NCI-H146 treated with DMSO at 0.1 percent for 48 hours (cell line): ENCODE measurements at regions not wholly inside any gene's neighbourhood (a gene's known extent, or its start where the extent isn't known, plus 50 kb on each side); places are given as distances from the start of the nearest gene placed in this dataset.

Experiments used
- DNase-seq: peaks from one replicate; lab custom pipeline; 2025; ENCODE audit not compliant: unreplicated experiment; lab: John Stamatoyannopoulos, UW

DNA sequence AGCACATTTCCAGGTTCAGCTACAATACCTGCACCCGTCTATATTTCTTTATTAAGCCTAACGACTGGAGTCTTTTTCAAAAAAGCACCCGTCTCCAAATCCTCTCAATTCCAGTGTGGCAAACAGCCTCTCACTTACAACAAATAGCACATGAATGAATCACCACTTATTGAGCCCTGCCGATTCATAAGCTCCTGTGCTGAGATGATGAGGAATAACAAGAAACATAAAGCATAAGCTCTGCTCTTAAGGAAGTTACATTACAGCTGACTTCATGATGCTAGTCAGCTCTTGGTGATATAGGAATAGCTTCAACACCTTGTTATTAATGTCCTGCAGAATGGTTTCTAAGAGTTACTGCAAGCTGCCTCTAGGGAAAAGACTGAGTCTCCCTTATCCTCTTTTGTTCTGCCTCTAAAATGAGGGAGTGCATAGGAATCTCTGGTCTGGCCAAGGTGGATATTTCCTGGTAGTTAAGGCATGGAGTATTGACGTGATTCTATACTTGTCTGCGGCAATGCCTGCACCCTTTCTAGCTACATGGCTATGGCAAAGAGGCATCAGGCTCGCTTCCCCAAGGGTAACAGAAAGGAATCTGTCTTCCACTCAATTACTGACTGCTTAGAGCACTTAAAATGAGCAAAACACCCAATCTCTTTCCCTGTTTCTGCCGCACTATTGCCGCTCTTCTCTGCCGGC, 195.7 kb downstream of the KLF12 start:
- DNase-seq = no peak

- no peak for DNase-seq
Observed at GRCh38 chr13:73937441-73937840, 196.8 kb downstream of the KLF12 start.

- no peak for DNase-seq
Observed at GRCh38 chr13:73935991-73936390, 198.2 kb downstream of the KLF12 start.

DNA sequence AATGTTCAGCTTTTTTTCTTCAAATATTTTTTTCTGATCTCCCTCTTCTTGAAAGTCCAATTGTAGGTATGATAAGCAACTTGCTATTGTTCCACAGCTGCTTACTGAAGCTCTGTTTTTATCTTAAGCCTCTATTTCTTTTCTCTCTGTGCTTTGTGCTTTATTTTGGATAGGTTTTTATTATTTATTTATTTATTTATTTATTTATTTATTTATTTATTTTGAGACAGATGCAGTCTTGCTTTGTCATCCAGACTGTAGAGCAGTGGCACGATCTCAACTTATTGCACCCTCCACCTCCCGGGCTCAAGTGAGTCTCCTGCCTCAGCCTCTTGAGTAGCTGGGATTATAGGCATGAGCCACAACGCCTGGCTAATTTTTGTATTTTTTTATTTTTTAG, 199.4 kb downstream of the KLF12 start:
- DNase-seq = no peak

DNA sequence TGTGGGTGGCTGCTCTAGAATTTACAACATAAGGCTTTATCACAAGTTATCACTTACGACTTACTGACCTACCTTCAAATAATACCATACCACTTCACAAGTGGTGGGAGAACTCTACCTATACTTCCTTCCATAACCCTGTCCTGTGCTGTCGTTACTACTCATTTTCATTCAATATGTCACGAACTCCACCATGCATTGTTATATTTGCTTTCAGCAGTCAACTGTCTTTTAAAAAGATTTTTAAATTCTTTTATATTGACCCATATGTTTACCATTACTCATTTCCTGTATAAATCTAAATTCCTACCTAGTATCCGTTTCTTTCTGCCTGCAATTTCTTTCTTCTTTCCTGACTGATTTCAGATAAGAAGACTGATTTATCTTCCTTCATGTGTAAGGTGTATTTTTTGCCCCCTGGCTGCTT, 200.0 kb downstream of the KLF12 start:
- DNase-seq = no peak

DNA sequence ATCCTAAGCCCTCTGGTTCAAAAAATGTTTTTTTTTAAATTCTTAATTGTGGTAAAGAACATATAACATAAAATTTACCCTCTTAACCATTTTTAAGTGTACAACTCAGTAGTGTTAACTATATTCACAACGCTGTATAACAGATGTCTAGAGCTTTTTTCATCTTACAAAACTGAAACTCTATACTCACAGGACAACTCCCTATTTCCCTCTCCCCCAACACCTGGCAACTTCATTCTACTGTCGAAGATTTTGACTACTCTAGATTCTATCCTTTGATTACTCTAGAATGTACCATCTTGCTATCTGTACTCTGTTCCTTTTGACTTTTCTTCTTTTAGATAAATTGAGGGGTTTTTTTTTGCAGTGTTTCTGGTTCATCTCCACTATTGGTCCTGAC, 200.4 kb downstream of the KLF12 start:
- DNase-seq = no peak

GRCh38 chr13:73932091-73932490, 202.1 kb downstream of the KLF12 start:
- no peak for DNase-seq

DNA sequence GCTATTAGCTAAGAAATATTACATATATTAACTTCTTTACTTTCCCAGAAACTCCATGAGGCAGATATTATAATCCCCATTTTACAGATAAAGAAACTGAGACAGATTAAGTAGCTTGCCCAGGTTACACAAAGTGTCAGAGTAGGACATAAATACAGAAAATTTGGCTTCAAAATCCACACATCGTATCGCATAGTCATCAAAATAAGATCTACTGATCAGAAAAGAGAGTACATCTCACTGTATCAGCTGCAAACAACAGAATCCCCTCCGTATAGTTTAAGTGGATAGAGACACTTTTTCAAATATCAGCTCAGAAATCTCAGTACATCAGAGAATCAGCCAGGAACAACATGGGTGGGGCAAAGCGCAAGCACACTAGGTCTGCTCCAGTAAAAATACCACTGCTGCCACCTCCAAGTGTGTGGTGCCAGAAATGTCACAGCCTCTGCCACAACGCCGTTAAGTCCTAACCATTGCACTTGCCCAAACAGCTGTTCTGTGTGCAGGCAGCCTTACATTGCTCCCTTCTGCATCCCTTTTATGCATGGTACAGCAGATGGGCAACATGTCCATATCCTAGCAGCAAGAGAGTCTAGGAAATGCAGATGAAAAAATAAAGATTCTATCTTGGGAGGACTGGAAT, 204.8 kb downstream of the KLF12 start:
- DNase-seq = no peak

DNA sequence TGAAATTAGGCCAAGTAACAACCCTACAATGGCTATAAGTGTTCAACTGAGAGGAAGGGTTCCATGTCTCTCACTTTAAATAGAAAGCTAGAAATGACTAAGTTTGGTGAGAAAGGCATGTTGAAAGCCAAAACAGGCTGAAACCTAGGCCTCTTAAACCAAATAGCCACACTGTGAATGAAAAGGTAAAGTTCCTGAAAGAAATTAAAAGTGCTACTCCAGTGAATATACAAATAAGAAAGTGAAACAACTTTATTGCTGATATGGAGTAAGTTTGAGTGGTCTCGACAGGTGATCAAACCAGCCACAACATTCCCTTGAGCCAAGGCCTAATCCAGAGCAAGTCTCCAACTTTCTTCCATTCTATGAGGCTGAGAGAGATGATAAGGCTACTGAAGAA, 209.6 kb downstream of the KLF12 start:
- DNase-seq = no peak

GRCh38 chr13:73922493-73923393, 211.5 kb downstream of the KLF12 start:
- DNase-seq = no peak

DNA sequence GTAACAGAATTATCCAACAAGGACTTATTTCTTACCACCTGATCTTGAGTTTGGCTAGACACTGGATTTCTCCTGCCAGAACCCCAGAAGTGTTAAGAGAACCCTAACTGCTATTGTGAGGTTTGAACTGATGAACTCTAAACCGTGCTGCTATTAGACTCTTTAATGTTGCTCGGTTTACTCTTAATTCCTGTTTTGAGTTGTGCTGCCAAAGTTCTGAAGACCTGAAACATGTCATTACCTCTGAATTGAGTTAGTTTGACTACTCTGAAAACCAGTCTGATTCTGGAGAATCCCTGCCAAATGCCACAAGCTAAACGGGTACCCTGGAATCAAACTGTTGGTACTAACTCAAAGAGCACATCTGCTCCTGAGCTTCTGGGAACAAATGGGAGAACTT, 215.5 kb downstream of the KLF12 start:
- no peak for DNase-seq

- DNase-seq = no peak
Observed at GRCh38 chr13:73913751-73914518, 220.3 kb downstream of the KLF12 start.

DNA sequence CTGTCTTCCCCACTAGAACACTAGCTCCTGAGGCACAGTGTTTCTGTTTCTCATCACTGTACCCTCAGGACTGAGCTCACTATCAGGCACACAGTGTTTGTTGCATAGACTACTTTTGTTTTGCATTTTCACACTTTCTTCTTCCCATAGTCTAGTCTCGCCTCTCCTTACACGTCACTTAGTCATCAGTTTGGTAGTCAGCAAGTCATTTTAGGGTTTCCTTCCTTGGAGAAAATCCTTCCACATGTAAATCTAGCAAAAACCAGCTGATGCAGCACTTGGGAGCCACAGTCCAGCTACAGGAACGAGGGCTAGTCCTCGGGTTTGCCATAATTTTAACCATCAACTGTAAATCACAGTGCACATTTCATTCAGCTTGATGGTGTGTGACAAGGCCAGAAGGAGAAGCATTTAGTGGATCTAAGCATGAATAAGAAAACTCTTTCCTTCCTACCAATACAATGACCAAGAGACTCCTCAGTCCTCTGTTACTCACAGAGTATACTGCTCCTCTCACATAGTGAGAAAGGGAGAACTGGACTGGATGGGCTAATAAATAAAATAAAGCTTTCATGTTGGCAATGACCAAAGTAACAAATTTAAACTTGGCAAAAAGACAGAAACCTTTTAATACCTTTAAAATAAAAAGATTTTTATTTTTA, 221.0 kb downstream of the KLF12 start:
- DNase-seq = no peak

DNA sequence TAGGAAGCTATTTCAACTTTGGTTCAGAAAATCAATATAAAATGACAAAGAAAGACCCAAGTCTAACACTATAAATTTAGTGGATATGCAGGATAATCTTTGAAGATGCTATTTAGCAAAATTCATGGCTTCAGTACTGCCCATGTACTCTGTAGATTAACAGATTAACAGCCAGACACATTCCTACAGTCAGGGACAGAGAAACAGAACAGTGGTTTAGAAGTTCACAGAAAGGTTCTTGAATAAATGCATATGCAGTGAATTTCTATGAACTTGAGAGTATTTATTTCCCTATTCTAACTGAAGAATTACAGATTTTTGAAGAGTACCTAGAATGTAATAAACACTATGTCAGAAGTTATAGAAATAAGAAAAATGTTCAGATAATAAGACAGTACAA, 222.8 kb downstream of the KLF12 start:
- DNase-seq = no peak

- DNase-seq = no peak
Observed at GRCh38 chr13:73910733-73911132, 223.5 kb downstream of the KLF12 start.

DNA sequence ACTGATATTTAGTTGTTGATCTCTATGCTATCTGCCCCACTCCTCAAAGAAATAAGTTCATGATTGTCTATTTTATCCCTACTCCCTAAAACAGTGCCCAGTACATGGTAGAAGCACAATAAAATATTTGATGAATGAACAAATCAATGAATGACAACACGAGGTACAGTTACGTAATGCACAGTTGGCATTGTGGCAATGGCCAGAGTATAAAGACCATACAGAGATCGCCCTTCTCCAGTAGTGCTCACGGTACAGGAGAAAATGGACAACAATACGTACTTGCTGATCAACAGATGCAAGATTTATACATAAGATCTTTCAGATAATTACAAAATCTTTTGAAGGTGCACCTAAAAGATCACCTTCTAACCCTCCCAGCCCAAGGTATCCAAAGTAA, 225.4 kb downstream of the KLF12 start:
- no peak for DNase-seq

GRCh38 chr13:73904625-73905024, 229.6 kb downstream of the KLF12 start:
- no peak for DNase-seq

DNA sequence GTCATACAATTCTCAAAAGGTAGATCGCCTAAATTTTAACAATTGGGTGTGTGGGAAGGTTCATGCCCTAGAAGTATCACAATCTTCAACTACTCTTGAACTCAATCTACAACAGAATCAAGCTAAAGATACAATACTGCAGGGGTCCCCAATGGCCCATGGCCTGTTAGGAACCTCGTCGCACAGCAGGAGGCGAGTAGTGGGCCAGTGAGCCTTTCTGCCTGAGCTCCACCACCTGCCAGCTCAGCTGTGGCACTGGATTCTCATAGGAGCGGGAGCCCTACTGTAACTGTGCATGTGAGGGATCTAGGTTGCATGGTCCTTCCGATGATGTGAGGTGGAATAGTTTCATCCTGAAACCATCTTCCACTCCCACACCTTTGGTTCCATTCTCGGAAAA, 230.6 kb downstream of the KLF12 start:
- DNase-seq = no peak

GRCh38 chr13:73902847-73903246, 231.4 kb downstream of the KLF12 start:
- DNase-seq = no peak

GRCh38 chr13:73902296-73902695, 231.9 kb downstream of the KLF12 start:
- no peak for DNase-seq
